ENCODE measurements at regions not wholly inside any gene's neighbourhood (a gene's known extent, or its start where the extent isn't known, plus 50 kb on each side); places are given as distances from the start of the nearest gene placed in this dataset.

DNA sequence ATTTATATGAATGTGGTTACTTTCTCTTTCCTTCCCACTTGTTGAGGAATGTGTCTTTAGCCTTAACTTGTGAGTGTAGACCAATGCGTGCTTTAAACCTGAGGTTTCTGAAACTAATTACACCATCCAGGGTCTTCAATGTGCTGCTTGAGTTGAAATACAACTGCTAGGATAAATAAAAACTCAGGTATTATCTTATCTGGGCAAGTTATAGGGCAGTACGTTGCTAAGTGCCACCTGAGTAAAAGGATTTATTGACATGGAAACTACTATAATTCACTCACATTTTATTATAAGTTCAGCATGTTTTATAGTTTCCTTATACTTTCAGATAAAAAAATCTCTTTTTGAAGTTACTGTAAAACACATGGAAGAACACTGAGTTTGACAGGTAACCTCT lies 1136.8 kb upstream of the NUDT12 start (continued):
- TF ChIP-seq ZBTB33 (IDR thresholded peaks at IDR 0.05) (no peak), GABPA (IDR thresholded peaks at IDR 0.05 in 1 of 2, conservative IDR thresholded peaks at IDR 0.05 in 1 of 2) (no peak), EGR1 (IDR thresholded peaks at IDR 0.05; ENCODE audit: low read depth in 2 of 2) (no peak), FOXA1 (IDR thresholded peaks at IDR 0.05) (no peak), RXRA (IDR thresholded peaks at IDR 0.05) (no peak)

DNA sequence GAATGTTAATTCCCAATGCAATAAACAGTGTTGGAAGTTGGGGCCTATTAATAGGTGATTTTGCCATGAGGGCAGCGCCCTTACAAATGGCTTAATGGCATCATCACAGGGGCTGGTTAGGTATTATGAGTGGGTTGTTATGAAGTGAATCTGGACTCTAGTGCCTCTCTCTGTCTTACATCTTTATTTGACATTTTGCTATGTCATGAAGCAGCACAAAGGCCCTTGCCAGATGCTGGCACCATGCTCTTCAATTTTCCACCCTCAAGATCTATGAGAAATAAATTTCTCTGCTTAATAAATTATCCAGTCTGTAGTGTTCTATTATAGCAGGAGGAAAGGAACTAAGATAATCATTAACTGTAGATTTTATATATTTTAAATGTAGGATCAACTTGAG lies 1098.7 kb upstream of the NUDT12 start:
- Histone ChIP-seq H3K27me3 (ENCODE audit: control insufficient read depth in 4 of 4, insufficient read depth in 4 of 4, low read length in 3 of 4) (no peaks in the 10 kb centered on the region), H3K4me1 (ENCODE audit: control insufficient read depth in 4 of 4, insufficient read depth in 4 of 4, low read length in 3 of 4) (no peaks in the 10 kb centered on the region), H3K4me3 (ENCODE audit: low read depth in 1 of 3, low read length in 3 of 3) (no peak overlapping the region), H3K9ac (ENCODE audit: low read depth in 1 of 2, low read length in 2 of 2) (no peak overlapping the region), H3K36me3 (ENCODE audit: control insufficient read depth in 4 of 4, insufficient read depth in 3 of 4, low read depth in 1 of 4, low read length in 3 of 4) (no peaks in the 10 kb centered on the region), H3K27ac (ENCODE audit: low read depth in 1 of 2, low read length in 2 of 2) (no peak overlapping the region), H3K9me3 (ENCODE audit: control insufficient read depth in 4 of 4, low read length in 3 of 4) (no peaks in the 10 kb centered on the region)
- TF ChIP-seq, protein P1, sequence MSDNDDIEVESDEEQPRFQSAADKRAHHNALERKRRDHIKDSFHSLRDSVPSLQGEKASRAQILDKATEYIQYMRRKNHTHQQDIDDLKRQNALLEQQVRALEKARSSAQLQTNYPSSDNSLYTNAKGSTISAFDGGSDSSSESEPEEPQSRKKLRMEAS (IDR thresholded peaks at IDR 0.05), result no peak
- TF ChIP-seq JUND (IDR thresholded peaks at IDR 0.05), result no peak
- TF ChIP-seq, protein P2, sequence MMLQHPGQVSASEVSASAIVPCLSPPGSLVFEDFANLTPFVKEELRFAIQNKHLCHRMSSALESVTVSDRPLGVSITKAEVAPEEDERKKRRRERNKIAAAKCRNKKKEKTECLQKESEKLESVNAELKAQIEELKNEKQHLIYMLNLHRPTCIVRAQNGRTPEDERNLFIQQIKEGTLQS (IDR thresholded peaks at IDR 0.05), result no peak
- TF ChIP-seq GABPA (IDR thresholded peaks at IDR 0.05 in 1 of 2, conservative IDR thresholded peaks at IDR 0.05 in 1 of 2), result no peak
- TF ChIP-seq RAD21 (IDR thresholded peaks at IDR 0.05), result no peak
- no peak for TF ChIP-seq EGR1 (IDR thresholded peaks at IDR 0.05; ENCODE audit: low read depth in 2 of 2)
- TF ChIP-seq, protein P3, sequence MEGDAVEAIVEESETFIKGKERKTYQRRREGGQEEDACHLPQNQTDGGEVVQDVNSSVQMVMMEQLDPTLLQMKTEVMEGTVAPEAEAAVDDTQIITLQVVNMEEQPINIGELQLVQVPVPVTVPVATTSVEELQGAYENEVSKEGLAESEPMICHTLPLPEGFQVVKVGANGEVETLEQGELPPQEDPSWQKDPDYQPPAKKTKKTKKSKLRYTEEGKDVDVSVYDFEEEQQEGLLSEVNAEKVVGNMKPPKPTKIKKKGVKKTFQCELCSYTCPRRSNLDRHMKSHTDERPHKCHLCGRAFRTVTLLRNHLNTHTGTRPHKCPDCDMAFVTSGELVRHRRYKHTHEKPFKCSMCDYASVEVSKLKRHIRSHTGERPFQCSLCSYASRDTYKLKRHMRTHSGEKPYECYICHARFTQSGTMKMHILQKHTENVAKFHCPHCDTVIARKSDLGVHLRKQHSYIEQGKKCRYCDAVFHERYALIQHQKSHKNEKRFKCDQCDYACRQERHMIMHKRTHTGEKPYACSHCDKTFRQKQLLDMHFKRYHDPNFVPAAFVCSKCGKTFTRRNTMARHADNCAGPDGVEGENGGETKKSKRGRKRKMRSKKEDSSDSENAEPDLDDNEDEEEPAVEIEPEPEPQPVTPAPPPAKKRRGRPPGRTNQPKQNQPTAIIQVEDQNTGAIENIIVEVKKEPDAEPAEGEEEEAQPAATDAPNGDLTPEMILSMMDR (IDR thresholded peaks at IDR 0.05; ENCODE audit: low read depth, low read length, missing input control), result no peak
- TF ChIP-seq, protein P4, sequence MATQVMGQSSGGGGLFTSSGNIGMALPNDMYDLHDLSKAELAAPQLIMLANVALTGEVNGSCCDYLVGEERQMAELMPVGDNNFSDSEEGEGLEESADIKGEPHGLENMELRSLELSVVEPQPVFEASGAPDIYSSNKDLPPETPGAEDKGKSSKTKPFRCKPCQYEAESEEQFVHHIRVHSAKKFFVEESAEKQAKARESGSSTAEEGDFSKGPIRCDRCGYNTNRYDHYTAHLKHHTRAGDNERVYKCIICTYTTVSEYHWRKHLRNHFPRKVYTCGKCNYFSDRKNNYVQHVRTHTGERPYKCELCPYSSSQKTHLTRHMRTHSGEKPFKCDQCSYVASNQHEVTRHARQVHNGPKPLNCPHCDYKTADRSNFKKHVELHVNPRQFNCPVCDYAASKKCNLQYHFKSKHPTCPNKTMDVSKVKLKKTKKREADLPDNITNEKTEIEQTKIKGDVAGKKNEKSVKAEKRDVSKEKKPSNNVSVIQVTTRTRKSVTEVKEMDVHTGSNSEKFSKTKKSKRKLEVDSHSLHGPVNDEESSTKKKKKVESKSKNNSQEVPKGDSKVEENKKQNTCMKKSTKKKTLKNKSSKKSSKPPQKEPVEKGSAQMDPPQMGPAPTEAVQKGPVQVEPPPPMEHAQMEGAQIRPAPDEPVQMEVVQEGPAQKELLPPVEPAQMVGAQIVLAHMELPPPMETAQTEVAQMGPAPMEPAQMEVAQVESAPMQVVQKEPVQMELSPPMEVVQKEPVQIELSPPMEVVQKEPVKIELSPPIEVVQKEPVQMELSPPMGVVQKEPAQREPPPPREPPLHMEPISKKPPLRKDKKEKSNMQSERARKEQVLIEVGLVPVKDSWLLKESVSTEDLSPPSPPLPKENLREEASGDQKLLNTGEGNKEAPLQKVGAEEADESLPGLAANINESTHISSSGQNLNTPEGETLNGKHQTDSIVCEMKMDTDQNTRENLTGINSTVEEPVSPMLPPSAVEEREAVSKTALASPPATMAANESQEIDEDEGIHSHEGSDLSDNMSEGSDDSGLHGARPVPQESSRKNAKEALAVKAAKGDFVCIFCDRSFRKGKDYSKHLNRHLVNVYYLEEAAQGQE (IDR thresholded peaks at IDR 0.05), result no peak
- TF ChIP-seq TAF1 (conservative IDR thresholded peaks at IDR 0.05), result no peak
- no peak for TF ChIP-seq ZBTB33 (IDR thresholded peaks at IDR 0.05)
- no peak for TF ChIP-seq RXRA (IDR thresholded peaks at IDR 0.05)
- 74% methylated on average over 1 of the region's 1 CpG for WGBS
- DNase-seq (ENCODE audit: low spot score), result no peak

Data from liver (tissue), 8 donors.